ENCODE measurements at regions not wholly inside any gene's neighbourhood (a gene's known extent, or its start where the extent isn't known, plus 50 kb on each side); places are given as distances from the start of the nearest gene placed in this dataset.

GRCh38 chr9:565528-565927, 276.0 kb upstream of the DMRT1 start:
- POLR2A ChIA-PET = no interaction called here
- DNase-seq (ENCODE audit: low read depth, low spot score) = no peak
- no TSS peak for BruUV-seq (replicated peaks)
- Histone ChIP-seq H2AFZ (ENCODE audit: low read depth, low read length) (no peak overlapping the region), H3K4me3 (replicated peaks in 1 of 3; ENCODE audit: insufficient read depth in 1 of 3, low read depth in 1 of 3, low read length in 3 of 3) (no peak overlapping the region), H3K9ac (replicated peaks; ENCODE audit: extremely low read depth, insufficient read depth, low read length) (no peak overlapping the region), H3K36me3 (ENCODE audit: control insufficient read depth in 2 of 2, extremely low read depth in 1 of 2, insufficient read depth in 2 of 2, low read length in 2 of 2) (no peaks in the 10 kb centered on the region), H3K4me1 (ENCODE audit: control insufficient read depth, extremely low read depth, insufficient read depth, low read length) (no peaks in the 10 kb centered on the region), H4K20me1 (replicated peaks; ENCODE audit: control insufficient read depth, extremely low read depth, insufficient read depth, low read length) (no peaks in the 10 kb centered on the region), H3K27me3 (ENCODE audit: control insufficient read depth in 2 of 2, insufficient read depth in 2 of 2, low read length in 2 of 2) (peaks cover 0 to 4% of the 10 kb centered on the region in 2 experiments), H3K27ac (ENCODE audit: insufficient read depth, low read depth, low read length) (no peak overlapping the region), H3K4me2 (ENCODE audit: insufficient read depth, low read length) (no peak overlapping the region), H3K9me1 (replicated peaks; ENCODE audit: control insufficient read depth, extremely low read depth, insufficient read depth, low read length) (no peaks in the 10 kb centered on the region), H3K9me3 (replicated peaks; ENCODE audit: control insufficient read depth, insufficient read depth, low read length) (no peaks in the 10 kb centered on the region), H3K79me2 (ENCODE audit: control insufficient read depth, insufficient read depth, low read length) (no peaks in the 10 kb centered on the region)
- TF ChIP-seq JUN (IDR thresholded peaks at IDR 0.05; ENCODE audit: borderline replicate concordance, insufficient read depth, insufficient read length, low read depth) (no peak), POLR2A (IDR thresholded peaks at IDR 0.05; ENCODE audit: low read depth, low read length) (no peak), EZH2 (IDR thresholded peaks at IDR 0.05; ENCODE audit: borderline replicate concordance, low read depth, low read length, severe bottlenecking) (no peak), FOS (IDR thresholded peaks at IDR 0.05; ENCODE audit: borderline replicate concordance, insufficient read depth, low read length) (no peak), MYC (IDR thresholded peaks at IDR 0.05; ENCODE audit: low read depth, low read length) (no peak), POLR2AphosphoS5 (IDR thresholded peaks at IDR 0.05; ENCODE audit: insufficient read depth, low read depth, low read length) (no peak), GATA2 (IDR thresholded peaks at IDR 0.05; ENCODE audit: insufficient read depth, insufficient read length, low read depth, low read length) (no peak), MAX (IDR thresholded peaks at IDR 0.05; ENCODE audit: insufficient read depth, insufficient read length) (no peak)
- TF ChIP-seq, protein P1, sequence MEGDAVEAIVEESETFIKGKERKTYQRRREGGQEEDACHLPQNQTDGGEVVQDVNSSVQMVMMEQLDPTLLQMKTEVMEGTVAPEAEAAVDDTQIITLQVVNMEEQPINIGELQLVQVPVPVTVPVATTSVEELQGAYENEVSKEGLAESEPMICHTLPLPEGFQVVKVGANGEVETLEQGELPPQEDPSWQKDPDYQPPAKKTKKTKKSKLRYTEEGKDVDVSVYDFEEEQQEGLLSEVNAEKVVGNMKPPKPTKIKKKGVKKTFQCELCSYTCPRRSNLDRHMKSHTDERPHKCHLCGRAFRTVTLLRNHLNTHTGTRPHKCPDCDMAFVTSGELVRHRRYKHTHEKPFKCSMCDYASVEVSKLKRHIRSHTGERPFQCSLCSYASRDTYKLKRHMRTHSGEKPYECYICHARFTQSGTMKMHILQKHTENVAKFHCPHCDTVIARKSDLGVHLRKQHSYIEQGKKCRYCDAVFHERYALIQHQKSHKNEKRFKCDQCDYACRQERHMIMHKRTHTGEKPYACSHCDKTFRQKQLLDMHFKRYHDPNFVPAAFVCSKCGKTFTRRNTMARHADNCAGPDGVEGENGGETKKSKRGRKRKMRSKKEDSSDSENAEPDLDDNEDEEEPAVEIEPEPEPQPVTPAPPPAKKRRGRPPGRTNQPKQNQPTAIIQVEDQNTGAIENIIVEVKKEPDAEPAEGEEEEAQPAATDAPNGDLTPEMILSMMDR (IDR thresholded peaks at IDR 0.05; ENCODE audit: extremely low read depth in 1 of 2, insufficient read depth in 1 of 2, low read depth in 1 of 2, low read length in 2 of 2) = no peak
- CTCF ChIA-PET = no interaction called here
- intact Hi-C loops (cut with micrococcal nuclease) = no loop called here
- no peak for FAIRE-seq
- dilution Hi-C loops (cut with MboI; ENCODE audit: extremely low pct_ligation_motif_present, low sequenced_read_pairs) = no loop called here

Data from endothelial cell of umbilical vein (primary cell).